Fibroblast of skin of scalp (primary cell): ENCODE measurements at regions not wholly inside any gene's neighbourhood (a gene's known extent, or its start where the extent isn't known, plus 50 kb on each side); places are given as distances from the start of the nearest gene placed in this dataset.

Source experiments
- DNase-seq: peaks from one replicate; pipeline ENCODE4 v3.0.0-alpha.2; 2013

GRCh38 chr14:35222872-35223466 is 69.2 kb upstream of the PSMA6 start:
- DNase-seq = no peak

DNA sequence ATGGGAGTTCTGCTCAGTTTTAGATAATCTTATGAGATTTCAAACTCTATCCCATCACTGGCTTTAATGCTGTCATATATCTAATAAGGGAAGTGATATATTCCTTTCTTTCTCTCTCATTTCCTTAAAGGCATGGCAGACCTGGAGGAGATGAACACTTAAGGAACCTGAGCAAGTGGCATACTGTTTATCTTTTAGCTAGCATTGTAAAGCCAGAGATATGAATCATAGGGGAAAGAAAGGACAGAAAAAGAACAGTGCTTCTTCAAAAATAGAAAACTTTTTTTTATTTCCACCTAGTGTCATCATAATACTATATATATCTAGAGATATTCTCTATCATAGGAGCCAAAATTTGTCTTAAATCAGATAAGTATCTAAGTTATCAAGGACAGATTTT is 68.3 kb upstream of the PSMA6 start:
- no peak for DNase-seq

DNA sequence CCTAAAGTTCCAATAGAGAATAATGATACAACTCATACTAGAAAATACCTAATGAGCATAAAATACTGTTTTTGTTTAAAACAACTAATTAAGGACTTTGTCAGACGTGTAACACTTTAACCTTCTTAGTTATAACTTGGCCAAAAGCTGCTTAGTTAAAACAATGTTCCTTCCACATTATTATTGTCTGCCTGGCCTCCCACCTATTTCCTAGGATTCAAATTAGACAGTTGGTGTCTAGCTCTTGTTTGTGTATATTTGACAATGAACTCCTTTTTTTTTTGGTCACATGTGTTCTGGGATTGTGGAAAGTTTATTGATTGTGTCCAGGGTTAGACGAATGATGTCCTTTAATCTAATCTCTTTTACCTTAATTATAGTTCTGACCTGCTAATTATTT is 67.6 kb upstream of the PSMA6 start:
- DNase-seq = no peak

DNA sequence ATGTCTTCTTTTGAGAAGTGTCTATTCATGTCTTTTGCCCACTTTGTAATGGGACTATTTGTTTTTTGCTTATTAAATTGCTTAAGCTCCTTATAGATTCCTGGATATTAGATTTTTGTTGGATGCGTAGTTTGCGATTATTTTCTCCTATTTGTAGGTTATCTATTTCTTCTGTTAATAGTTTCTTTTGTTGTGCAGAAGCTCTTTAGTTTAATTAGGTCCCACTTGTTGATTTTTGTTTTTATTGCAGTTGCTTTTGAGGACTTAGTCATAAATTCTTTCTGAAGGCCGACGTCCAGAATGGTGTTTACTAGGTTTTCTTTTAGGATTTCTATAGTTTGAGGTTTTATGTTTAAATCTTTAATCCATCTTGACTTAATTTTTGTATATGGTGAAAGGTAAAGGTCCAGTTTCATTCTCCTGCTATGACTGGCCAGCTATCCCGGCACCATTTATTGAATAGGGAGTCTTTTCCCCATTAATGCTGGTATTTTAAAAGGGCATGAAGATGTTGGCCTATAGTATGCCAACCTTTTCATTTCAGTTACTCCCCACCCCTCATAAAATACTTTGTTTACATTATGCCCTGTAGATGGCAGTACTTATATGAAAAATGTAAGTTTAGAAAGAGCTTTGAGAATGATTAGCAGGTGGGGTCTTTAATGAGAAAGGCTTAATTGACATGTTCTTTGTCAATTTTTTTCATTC is 62.9 kb upstream of the PSMA6 start:
- DNase-seq = peak; percentile 19

DNA sequence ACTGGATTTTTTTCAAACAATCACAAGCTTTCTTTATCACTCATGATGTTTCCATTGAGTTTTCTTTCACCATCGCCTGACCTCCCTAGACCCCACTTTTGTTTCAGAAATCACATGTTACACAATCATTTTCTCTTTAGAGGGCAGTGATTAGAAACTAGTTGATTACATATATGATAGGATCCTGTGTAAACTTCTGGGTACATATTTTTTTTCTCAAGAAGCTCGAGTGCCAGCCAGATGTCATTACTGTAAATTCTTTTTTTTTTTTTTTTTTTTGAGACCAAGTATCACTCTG is 62.4 kb upstream of the PSMA6 start:
- DNase-seq = no peak

- DNase-seq = no peak
These were observed 60.9 kb upstream of the PSMA6 start for GRCh38 chr14:35231207-35231760.

DNA sequence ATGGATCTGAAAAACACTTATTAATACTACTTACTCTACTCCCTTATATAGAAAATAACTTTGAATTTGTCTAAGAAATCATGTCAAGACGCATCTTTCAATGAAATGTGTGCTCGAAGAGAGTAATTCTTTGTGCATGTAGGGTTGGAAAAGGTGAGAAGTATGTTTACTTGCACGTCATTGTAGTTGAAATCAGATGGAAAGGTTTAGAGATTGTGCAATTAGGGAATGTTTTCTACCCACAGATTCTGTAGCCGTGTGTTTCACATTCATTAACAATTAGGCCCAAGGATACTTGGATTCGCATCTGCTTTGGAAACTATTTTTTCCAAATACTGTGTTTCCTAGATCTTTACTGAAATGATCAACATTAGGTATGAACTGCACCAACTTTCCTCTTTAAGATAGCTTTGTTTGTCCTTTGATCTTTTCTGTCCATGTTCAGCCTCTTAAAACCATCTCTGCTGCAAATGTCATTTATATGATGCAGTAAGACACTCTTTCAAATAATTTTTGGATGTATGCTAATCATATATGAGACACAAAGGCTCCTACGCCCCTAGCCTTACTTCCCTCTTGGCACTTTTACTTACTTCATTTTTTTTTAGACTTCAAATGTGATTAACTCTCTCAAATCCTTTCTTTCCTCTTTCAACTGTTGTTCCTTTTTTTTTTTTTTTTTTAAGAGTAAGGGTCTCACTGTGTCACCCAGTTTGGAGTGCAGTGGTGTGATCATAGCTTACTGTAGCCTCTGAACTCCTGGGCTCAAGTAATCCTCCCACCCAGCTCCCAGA is 58.0 kb upstream of the PSMA6 start:
- DNase-seq = no peak

DNA sequence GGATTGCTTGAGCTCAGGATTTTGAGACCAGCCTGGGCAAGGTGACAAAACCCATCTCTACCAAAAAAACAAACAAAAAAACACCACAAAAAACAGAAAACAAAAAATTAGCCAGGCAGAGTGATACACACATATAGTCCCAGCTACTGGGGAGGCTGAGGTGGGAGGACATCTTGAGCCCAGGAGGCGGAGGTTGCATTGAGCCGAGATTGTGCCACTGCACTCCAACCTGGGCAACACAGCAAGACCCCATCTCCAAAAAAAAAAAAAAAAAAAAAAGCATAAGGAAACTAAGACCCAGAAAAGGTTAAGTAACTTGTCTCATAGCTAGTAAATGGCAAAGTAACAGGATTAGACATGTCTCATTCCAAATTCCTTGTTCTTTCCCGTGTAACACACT is 56.3 kb upstream of the PSMA6 start:
- no peak for DNase-seq

DNA sequence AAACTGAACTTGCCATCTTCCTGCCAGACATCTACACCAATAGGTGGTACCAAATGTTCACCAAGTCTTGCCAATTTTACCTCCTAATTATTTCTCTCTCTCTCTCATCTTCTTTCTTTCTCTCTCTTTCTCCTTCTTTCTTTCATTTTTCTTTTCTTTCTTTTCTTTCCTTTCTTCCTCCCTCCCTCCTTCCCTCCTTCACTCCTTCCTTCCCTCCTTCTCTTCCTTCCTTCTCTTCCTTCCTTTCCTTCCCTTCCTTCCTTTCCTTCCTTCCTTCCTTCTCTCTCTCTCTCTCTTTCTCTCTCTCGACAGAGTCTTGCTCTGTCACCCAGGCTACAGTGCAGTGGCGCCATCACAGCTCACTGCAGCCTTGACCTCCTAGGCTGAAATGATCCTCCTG is 55.4 kb upstream of the PSMA6 start:
- DNase-seq = no peak

DNA sequence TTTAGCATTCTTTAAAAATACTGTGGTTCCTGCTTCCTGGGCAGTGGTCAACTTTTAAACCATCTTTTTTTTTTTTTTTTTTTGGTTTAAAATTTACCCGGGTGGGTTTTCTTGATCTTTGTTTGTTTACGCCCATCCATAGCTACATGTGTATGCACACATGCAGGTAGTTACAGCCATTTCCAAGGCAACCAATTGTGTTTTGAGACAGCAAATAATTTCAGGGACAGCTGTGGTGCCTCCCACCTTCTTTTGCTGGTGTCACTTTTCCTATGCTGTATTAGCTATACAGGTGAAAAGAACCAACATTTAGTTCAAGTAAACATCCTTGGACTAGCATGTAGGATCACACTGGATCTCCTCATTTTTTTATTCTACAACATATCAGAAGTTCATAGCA is 52.0 kb upstream of the PSMA6 start:
- no peak for DNase-seq
